Urinary bladder (tissue), 3 donors: ENCODE measurements at regions not wholly inside any gene's neighbourhood (a gene's known extent, or its start where the extent isn't known, plus 50 kb on each side); places are given as distances from the start of the nearest gene placed in this dataset.

Source experiments
- DNase-seq: peaks from one replicate; pipeline ENCODE4 v3.0.0-alpha.2; 2015; ENCODE audit errors: extremely low spot score
- H3K27ac ChIP-seq: one replicate; pipeline ENCODE4 v1.5.1; 2013; ENCODE audit warnings: low read depth, mild to moderate bottlenecking, moderate library complexity
- H3K36me3 ChIP-seq: one replicate; pipeline ENCODE4 v1.6.1; 2013; ENCODE audit warnings: mild to moderate bottlenecking, moderate library complexity; ENCODE audit not compliant: insufficient read depth
- H3K4me1 ChIP-seq: one replicate; pipeline ENCODE4 v1.6.1; 2013; ENCODE audit warnings: mild to moderate bottlenecking, moderate library complexity; ENCODE audit not compliant: insufficient read depth
- H3K4me3 ChIP-seq: one replicate; pipeline ENCODE4 v1.5.1; 2013; ENCODE audit warnings: low read depth, low read length
- WGBS: extraction: QIAGEN DNeasy Blood & Tissue Kit; methylation state at CpG from one replicate; pipeline ENCODE4 v1.1.7; 2013; 5-methylcytosine and 5-hydroxymethylcytosine counted together
- donor health status: healthy with polysubstance abuse.
- donor health status: healthy.

- H3K4me3 ChIP-seq: no peak overlapping the region
- H3K27ac ChIP-seq: no peak overlapping the region
- DNase-seq: no peak
- no peaks in the 10 kb centered on the region for H3K4me1 ChIP-seq
- 67% methylated on average over 3 of the region's 3 CpGs for WGBS
- no peaks in the 10 kb centered on the region for H3K36me3 ChIP-seq
Measured at GRCh38 chr14:65193916-65194590, 91.7 kb upstream of the MAX start.

DNA sequence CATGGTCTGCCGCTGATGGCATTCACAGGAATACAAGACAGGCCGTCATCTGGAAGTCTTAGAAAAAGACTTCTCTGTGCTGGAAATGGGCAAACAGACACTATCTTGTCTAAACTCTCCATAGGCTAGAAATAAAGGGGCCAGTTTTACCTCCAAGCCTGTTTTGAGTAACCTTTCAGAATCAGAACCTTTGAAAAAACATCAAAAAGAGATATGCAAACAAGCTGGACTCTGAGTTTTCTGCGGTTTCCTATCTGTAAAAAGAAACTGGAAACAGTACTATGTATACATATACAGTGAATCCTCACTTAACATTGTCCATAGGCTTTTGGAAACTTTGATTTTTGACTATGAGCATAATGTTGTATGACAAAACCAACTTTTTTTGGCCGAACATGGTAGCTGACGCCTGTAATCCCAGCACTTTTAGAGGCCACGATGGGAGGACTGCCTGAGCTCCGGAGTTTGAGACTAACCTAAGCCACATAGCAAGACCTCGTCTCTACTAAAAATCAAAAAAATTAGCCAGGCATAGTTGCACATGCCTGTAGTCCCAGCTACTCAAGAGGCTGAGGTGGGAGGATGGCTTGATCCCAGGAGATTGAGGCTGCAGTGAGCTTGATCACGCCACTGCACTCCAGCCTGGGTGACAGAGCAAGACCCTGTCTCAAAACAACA, 92.9 kb upstream of the MAX start:
- no peak overlapping the region for H3K4me3 ChIP-seq
- no peak for DNase-seq
- WGBS: 89% methylated on average over 9 of the region's 9 CpGs
- H3K4me1 ChIP-seq: no peaks in the 10 kb centered on the region
- H3K36me3 ChIP-seq: no peaks in the 10 kb centered on the region
- no peak overlapping the region for H3K27ac ChIP-seq

GRCh38 chr14:65198346-65198745, 96.0 kb upstream of the MAX start:
- Histone ChIP-seq H3K4me1 (no peaks in the 10 kb centered on the region), H3K36me3 (no peaks in the 10 kb centered on the region), H3K27ac (no peak overlapping the region), H3K4me3 (no peak overlapping the region)
- DNase-seq: no peak
- 66% methylated on average over 1 of the region's 1 CpG for WGBS

- no peak for DNase-seq
- no peaks in the 10 kb centered on the region for H3K36me3 ChIP-seq
- no peaks in the 10 kb centered on the region for H3K4me1 ChIP-seq
- H3K4me3 ChIP-seq: no peak overlapping the region
- 31% methylated on average over 1 of the region's 1 CpG for WGBS
- H3K27ac ChIP-seq: no peak overlapping the region
Measured at GRCh38 chr14:65200454-65200853, 98.1 kb upstream of the MAX start.

- no peak for DNase-seq
- 64% methylated on average over 5 of the region's 5 CpGs for whole genome bisulfite sequencing
- H3K4me3 ChIP-seq: no peak overlapping the region
Measured at GRCh38 chr14:65203574-65203973, 101.3 kb upstream of the MAX start.

GRCh38 chr14:65204056-65204455, 101.7 kb upstream of the MAX start:
- no peak overlapping the region for H3K27ac ChIP-seq
- H3K4me1 ChIP-seq: no peaks in the 10 kb centered on the region
- H3K4me3 ChIP-seq: no peak overlapping the region
- WGBS: 92% methylated on average over 5 of the region's 5 CpGs
- H3K36me3 ChIP-seq: no peaks in the 10 kb centered on the region
- DNase-seq: no peak

More at GRCh38 chr14:65203574-65203973, 101.3 kb upstream of the MAX start:
- Histone ChIP-seq H3K27ac (no peak overlapping the region), H3K36me3 (no peaks in the 10 kb centered on the region), H3K4me1 (no peaks in the 10 kb centered on the region)

DNA sequence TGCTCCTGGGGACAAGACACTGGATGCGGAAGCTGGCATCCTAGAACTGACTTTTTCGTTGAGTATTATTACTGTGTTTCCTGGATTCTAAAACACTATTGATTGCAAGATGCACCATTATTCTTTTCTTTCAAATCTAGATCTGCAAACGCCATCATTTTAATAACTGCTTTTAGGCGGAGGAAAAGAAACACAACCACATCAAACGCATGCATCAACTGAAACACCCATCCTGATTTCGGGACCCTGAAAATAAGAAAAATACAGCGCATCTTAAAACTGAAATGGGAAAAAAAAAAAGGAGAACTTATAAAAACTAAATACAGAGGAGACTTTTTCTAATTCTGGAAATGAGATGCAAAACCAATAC, 103.7 kb upstream of the MAX start:
- Histone ChIP-seq H3K36me3 (no peaks in the 10 kb centered on the region), H3K4me3 (no peak overlapping the region), H3K27ac (no peak overlapping the region), H3K4me1 (no peaks in the 10 kb centered on the region)
- 87% methylated on average over 7 of the region's 7 CpGs for WGBS
- DNase-seq: no peak

GRCh38 chr14:65206448-65207096, 104.3 kb upstream of the MAX start:
- Histone ChIP-seq H3K36me3 (no peaks in the 10 kb centered on the region), H3K27ac (no peak overlapping the region), H3K4me1 (no peaks in the 10 kb centered on the region), H3K4me3 (no peak overlapping the region)
- no peak for DNase-seq
- WGBS: 79% methylated on average over 3 of the region's 3 CpGs

GRCh38 chr14:65208548-65208947, 106.2 kb upstream of the MAX start:
- DNase-seq: no peak

DNA sequence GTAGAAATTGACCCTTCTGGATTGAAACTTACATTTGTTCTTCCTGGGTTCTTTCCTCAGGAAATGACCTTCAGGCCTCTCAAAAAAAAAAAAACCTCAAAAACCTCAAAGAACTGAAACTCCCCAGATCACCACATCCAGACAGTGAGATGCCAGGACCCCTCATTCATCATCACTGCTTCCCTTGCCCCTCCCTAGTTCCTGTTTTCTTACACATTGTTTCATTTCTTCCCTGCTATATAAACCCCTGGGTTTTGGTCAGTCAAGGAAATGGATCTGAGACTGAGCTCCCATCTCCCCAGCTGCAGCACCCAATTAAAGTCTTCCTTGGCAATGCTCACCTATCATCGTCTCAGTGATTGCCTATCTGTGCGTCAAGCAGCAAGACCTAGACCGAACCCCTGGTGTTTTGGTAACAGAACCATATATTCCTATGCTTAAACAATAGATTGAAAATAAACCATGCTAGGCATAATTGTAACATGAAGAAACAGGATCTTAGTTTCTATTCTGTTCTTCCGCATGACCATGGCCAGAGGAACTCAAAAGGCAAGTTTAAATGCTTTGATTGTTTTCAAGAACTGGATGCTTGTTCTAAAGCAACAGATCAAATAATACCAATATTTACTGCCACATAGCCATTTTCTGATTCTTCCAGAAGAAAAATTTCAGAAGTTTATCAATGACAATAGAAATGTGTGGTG, 108.0 kb upstream of the MAX start:
- no peaks in the 10 kb centered on the region for H3K36me3 ChIP-seq
- no peak overlapping the region for H3K4me3 ChIP-seq
- no peak overlapping the region for H3K27ac ChIP-seq
- no peaks in the 10 kb centered on the region for H3K4me1 ChIP-seq
- DNase-seq: no peak
- 72% methylated on average over 4 of the region's 4 CpGs for WGBS

More at GRCh38 chr14:65208548-65208947, 106.2 kb upstream of the MAX start:
- WGBS: 88% methylated on average over 10 of the region's 10 CpGs
- Histone ChIP-seq H3K4me1 (no peaks in the 10 kb centered on the region), H3K27ac (no peak overlapping the region), H3K36me3 (no peaks in the 10 kb centered on the region), H3K4me3 (no peak overlapping the region)

DNA sequence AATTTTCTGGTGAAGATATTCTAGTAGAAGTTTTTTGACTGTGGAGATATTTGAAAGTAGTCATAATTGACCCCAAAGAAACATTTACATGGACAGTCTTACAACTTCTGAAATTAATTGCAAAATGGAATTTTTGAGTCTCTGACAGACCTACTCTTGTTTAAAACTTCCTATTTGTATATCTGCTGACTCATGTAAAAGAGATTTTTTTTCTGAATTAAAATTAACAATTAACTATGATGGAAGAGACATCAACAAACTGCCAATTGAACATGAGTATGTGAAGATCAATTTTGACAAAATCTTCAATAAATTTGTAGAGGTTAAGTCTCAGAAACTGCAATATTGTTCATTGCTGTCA, 108.5 kb upstream of the MAX start:
- Histone ChIP-seq H3K4me1 (no peaks in the 10 kb centered on the region), H3K4me3 (no peak overlapping the region), H3K27ac (no peak overlapping the region), H3K36me3 (no peaks in the 10 kb centered on the region)
- no peak for DNase-seq

DNA sequence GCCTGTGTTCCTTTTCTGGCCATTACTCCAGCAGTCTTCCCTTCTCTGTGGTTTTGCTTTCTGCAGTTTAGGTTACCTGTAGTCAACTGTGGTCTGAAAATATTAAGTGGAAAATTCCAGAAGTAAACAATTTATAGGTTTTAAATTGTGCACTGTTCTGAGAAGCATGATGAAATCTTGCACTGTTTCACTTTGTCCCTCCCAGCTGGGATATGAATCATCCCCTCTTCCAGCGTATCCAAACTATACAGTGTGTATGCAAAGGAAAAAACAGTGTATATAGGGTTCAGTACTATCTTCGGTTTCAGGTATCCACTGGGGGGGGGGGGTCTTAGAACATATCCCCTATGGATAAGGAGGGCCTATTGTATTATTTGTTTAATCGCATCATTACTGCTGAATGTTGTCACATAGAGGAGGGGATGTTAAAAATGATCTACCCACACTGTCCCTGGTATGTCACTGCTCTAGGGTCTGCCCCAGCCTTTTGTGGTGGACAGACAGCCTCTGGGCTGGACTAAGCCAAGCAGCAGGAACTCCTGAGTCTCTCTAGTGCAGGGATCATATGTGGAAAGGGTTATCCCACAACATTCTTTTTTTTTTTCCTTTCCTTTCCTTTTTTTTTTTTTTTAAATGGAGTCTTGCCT, 109.1 kb upstream of the MAX start:
- 55% methylated on average over 3 of the region's 3 CpGs for WGBS
- no peak overlapping the region for H3K27ac ChIP-seq
- H3K4me1 ChIP-seq: no peaks in the 10 kb centered on the region
- H3K36me3 ChIP-seq: no peaks in the 10 kb centered on the region
- DNase-seq: no peak
- no peak overlapping the region for H3K4me3 ChIP-seq

DNA sequence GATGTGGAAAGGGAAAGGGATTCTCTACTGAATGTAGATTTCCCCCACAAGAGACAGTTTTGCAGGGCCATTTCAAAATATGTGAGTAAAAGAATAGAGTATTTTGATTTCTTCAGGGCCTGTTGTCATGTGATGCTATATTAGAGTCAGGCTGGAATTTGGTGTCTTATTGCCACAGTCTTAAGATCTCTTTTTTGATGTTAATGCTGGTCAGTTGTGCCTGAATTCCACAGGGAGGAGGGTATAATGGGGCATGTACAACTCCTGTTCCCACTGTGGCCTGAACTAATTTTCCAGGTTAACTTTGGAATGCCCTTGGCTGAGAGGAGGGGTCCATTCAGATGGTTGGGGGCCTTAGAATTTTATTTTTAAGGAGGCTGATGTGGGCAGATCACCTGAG, 111.0 kb upstream of the MAX start:
- H3K4me3 ChIP-seq: no peak overlapping the region
- no peak overlapping the region for H3K27ac ChIP-seq
- no peak for DNase-seq
- H3K4me1 ChIP-seq: no peaks in the 10 kb centered on the region
- H3K36me3 ChIP-seq: no peaks in the 10 kb centered on the region
